Ishikawa (cell line): ENCODE measurements at regions not wholly inside any gene's neighbourhood (a gene's known extent, or its start where the extent isn't known, plus 50 kb on each side); places are given as distances from the start of the nearest gene placed in this dataset.

Experiments used
- CEBPB ChIP-seq: IDR thresholded peaks from 2 replicates; pipeline ENCODE4 v1.6.1; 2012
- CREB1 ChIP-seq: IDR thresholded peaks from 2 replicates; pipeline ENCODE4 v1.6.1; 2012; ENCODE audit warnings: low read depth
- EGR1 ChIP-seq: IDR thresholded peaks from 2 replicates; pipeline ENCODE4 v1.6.1; 2012
- EP300 ChIP-seq: IDR thresholded peaks from 2 replicates; pipeline ENCODE4 v1.6.1; 2012; ENCODE audit warnings: borderline replicate concordance
- FOXM1 ChIP-seq: IDR thresholded peaks from 2 replicates; pipeline ENCODE4 v1.6.1; 2012; ENCODE audit warnings: low read depth, borderline replicate concordance
- NFIC ChIP-seq: IDR thresholded peaks from 2 replicates; pipeline ENCODE4 v1.6.1; 2012
- RAD21 ChIP-seq: IDR thresholded peaks from 2 replicates; pipeline ENCODE4 v1.6.1; 2012; ENCODE audit warnings: low read depth
- TAF1 ChIP-seq: IDR thresholded peaks from 2 replicates; pipeline ENCODE4 v1.6.1; 2012; ENCODE audit warnings: low read depth, mild to moderate bottlenecking
- TCF12 ChIP-seq: IDR thresholded peaks from 2 replicates; pipeline ENCODE4 v1.6.1; 2012; ENCODE audit warnings: low read depth
- TEAD4 ChIP-seq: IDR thresholded peaks from 2 replicates; pipeline ENCODE4 v1.6.1; 2012
- YY1 ChIP-seq: IDR thresholded peaks from 2 replicates; pipeline ENCODE4 v1.6.1; 2012; ENCODE audit warnings: low read depth
- ZBTB7A ChIP-seq: IDR thresholded peaks from 2 replicates; pipeline ENCODE4 v1.6.1; 2012; ENCODE audit warnings: low read depth
- TF ChIP-seq, protein P1 (sequence below): IDR thresholded peaks from 2 replicates; pipeline ENCODE4 v1.6.1; 2012; ENCODE audit warnings: low read depth, mild to moderate bottlenecking
- TF ChIP-seq, protein P2 (sequence below): IDR thresholded peaks from 2 replicates; pipeline ENCODE4 v1.6.1; 2012
- TF ChIP-seq, protein P3 (sequence below): IDR thresholded peaks from 2 replicates; pipeline ENCODE4 v1.6.1; 2012

DNA sequence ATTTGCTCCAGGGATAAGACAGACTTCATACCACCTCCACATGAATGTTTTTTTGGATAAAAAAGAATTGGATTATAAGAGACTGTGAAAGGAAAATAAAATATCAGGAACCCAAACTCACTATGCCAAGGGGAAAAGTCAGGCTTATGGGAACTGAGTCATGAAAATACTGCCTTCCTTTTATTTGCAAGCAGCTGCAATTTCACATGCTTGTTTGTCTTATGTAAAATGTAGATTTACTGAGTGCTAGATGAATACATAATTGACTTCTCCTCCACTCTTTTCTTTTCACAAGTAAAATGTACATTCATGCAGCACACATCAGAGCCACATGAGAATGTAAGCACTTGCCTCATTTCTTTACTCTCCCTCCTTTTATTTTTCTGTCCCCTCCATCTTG lies 940.8 kb upstream of the MBL2 start:
- TF ChIP-seq YY1 (no peak), CREB1 (no peak), ZBTB7A (no peak), NFIC (no peak), RAD21 (no peak), CEBPB (no peak), TEAD4 (no peak), TAF1 (no peak), TCF12 (no peak), EP300 (no peak), EGR1 (no peak), FOXM1 (no peak)
- TF ChIP-seq, protein P1, sequence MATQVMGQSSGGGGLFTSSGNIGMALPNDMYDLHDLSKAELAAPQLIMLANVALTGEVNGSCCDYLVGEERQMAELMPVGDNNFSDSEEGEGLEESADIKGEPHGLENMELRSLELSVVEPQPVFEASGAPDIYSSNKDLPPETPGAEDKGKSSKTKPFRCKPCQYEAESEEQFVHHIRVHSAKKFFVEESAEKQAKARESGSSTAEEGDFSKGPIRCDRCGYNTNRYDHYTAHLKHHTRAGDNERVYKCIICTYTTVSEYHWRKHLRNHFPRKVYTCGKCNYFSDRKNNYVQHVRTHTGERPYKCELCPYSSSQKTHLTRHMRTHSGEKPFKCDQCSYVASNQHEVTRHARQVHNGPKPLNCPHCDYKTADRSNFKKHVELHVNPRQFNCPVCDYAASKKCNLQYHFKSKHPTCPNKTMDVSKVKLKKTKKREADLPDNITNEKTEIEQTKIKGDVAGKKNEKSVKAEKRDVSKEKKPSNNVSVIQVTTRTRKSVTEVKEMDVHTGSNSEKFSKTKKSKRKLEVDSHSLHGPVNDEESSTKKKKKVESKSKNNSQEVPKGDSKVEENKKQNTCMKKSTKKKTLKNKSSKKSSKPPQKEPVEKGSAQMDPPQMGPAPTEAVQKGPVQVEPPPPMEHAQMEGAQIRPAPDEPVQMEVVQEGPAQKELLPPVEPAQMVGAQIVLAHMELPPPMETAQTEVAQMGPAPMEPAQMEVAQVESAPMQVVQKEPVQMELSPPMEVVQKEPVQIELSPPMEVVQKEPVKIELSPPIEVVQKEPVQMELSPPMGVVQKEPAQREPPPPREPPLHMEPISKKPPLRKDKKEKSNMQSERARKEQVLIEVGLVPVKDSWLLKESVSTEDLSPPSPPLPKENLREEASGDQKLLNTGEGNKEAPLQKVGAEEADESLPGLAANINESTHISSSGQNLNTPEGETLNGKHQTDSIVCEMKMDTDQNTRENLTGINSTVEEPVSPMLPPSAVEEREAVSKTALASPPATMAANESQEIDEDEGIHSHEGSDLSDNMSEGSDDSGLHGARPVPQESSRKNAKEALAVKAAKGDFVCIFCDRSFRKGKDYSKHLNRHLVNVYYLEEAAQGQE = no peak
- TF ChIP-seq, protein P2, sequence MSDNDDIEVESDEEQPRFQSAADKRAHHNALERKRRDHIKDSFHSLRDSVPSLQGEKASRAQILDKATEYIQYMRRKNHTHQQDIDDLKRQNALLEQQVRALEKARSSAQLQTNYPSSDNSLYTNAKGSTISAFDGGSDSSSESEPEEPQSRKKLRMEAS = no peak
- TF ChIP-seq, protein P3, sequence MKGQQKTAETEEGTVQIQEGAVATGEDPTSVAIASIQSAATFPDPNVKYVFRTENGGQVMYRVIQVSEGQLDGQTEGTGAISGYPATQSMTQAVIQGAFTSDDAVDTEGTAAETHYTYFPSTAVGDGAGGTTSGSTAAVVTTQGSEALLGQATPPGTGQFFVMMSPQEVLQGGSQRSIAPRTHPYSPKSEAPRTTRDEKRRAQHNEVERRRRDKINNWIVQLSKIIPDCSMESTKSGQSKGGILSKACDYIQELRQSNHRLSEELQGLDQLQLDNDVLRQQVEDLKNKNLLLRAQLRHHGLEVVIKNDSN = no peak

DNA sequence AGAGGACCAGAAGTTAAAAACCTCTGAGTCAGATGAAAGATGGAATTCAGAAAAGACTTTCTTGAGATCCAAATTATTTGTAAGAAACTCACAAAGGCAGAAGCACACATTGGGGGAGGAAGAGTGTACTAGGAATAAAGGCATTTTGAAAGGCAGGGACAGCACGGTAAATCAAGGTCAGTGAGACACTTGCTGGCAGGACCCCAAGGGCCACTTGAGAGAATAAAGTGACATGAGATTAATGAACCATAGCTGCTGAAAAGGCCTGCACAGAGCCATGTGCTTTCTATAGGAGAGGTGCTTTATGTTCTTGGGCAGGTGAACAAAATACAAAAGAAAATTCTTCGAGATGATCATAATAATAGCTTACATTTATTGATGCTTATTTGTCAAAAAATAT lies 929.9 kb upstream of the MBL2 start:
- TF ChIP-seq RAD21 = no peak
- peak; percentile 41; the same call in 1 of the 2 replicates for TF ChIP-seq NFIC

DNA sequence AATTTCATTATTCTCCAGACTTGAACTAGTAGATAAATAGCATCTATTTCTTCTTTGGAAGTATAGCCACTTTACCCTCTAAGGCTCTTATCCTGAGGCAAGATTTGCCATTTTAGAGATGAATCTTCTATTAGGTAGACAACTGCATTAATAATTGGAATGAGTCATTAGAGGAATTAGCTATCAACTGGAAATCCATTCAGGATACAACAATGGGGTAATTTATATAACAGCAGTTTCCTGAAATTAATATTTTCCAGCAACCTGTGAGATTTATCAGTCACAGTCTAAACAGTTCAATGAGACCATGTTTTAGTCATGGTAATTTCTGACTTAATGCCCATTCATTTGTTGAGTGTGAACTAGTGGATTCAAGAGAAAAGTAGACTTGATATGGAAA lies 928.6 kb upstream of the MBL2 start:
- TF ChIP-seq, protein P1 = no peak
- no peak for TF ChIP-seq RAD21
- no peak for TF ChIP-seq ZBTB7A
- no peak for TF ChIP-seq CREB1
- TF ChIP-seq YY1 = no peak
- TF ChIP-seq EP300 = no peak
- TF ChIP-seq NFIC = no peak
- no peak for TF ChIP-seq TEAD4
- TF ChIP-seq TCF12 = no peak
- no peak for TF ChIP-seq TAF1
- TF ChIP-seq, protein P3 = no peak
- no peak for TF ChIP-seq EGR1

DNA sequence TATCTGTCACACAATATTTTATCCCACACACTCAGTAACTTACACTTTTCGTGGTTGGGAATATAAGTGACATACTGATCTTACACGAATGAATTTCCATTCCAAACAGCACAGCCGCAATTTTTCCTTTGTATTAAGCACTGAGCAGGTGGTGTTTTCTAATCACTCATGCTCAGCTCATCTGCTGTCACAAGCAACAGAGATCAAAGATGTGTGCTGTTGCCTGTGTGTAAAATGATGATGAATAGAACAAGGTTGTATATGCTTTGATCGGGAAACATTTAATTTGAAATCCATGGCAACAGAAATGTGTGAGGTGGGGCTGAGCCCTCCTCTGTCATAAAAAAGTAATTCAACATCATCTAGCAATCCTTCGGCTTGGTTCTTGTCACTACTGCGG lies 927.7 kb upstream of the MBL2 start:
- TF ChIP-seq CREB1 (no peak), TAF1 (no peak), RAD21 (no peak), YY1 (no peak), ZBTB7A (no peak), CEBPB (no peak), EGR1 (no peak), TCF12 (no peak), FOXM1 (no peak), NFIC (no peak), EP300 (no peak), TEAD4 (no peak)
- TF ChIP-seq, protein P1 = no peak
- TF ChIP-seq, protein P2 = no peak
- TF ChIP-seq, protein P3 = no peak
